Activated T-helper 1 cell treated with anti-CD3 and anti-CD28 coated beads, Interleukin-12 subunit alpha, Interleukin-12 subunit beta, Interleukin-2, Interleukin-4 antibody, amounts not matched to agents 30 ng/mL and 10 ng/mL and 1 ng/mL, durations not matched to agents 14 hours and 24 hours and 36 hours (primary cell): ENCODE measurements at regions not wholly inside any gene's neighbourhood (a gene's known extent, or its start where the extent isn't known, plus 50 kb on each side); places are given as distances from the start of the nearest gene placed in this dataset.

Source experiments
- DNase-seq: peaks from one replicate; pipeline ENCODE4 v3.0.0; 2021; ENCODE audit warnings: low spot score
- H3K27ac Mint-ChIP-seq: one replicate; pipeline ENCODE4 v1.8.0; 2021; ENCODE audit warnings: mild to moderate bottlenecking, mixed read lengths
- H3K27me3 Mint-ChIP-seq: one replicate; pipeline ENCODE4 v1.8.0; 2022; ENCODE audit warnings: mild to moderate bottlenecking, moderate library complexity, mixed read lengths; ENCODE audit not compliant: insufficient read depth
- H3K36me3 Mint-ChIP-seq: one replicate; pipeline ENCODE4 v1.8.0; 2021; ENCODE audit warnings: low read depth, mixed read lengths
- H3K4me1 Mint-ChIP-seq: one replicate; pipeline ENCODE4 v1.8.0; 2021; ENCODE audit warnings: low read depth, mixed read lengths
- H3K4me3 Mint-ChIP-seq: one replicate; pipeline ENCODE4 v1.8.0; 2021; ENCODE audit warnings: mild to moderate bottlenecking, moderate library complexity, mixed read lengths
- H3K9me3 Mint-ChIP-seq: one replicate; pipeline ENCODE4 v1.8.0; 2021; ENCODE audit warnings: mixed read lengths
- intact Hi-C: fragments of 100-400 bp; cut with micrococcal nuclease; formaldehyde crosslinking; loops from one replicate; pipeline ENCODE4 v1.15.1; 2024

- H3K27me3 Mint-ChIP-seq = peaks cover 3% of the 10 kb centered on the region
- no peaks in the 10 kb centered on the region for H3K9me3 Mint-ChIP-seq
- no peaks in the 10 kb centered on the region for H3K36me3 Mint-ChIP-seq
- H3K4me1 Mint-ChIP-seq = no peaks in the 10 kb centered on the region
- intact Hi-C loops = no loop called here
- no peak for DNase-seq
- H3K4me3 Mint-ChIP-seq = no peak overlapping the region
- H3K27ac Mint-ChIP-seq = no peak overlapping the region
Measured at GRCh38 chr21:39054066-39054465, 129.2 kb downstream of the PSMG1 start.

GRCh38 chr21:39053126-39053525 lies 130.1 kb downstream of the PSMG1 start:
- no peaks in the 10 kb centered on the region for H3K36me3 Mint-ChIP-seq
- intact Hi-C loops = no loop called here
- H3K4me3 Mint-ChIP-seq = no peak overlapping the region
- H3K9me3 Mint-ChIP-seq = no peaks in the 10 kb centered on the region
- no peak for DNase-seq
- H3K27me3 Mint-ChIP-seq = peaks cover 3% of the 10 kb centered on the region
- peak overlapping the region; percentile 27 for H3K27ac Mint-ChIP-seq
- no peaks in the 10 kb centered on the region for H3K4me1 Mint-ChIP-seq

- no peak overlapping the region for H3K4me3 Mint-ChIP-seq
- intact Hi-C loops = no loop called here
- no peak for DNase-seq
- no peaks in the 10 kb centered on the region for H3K4me1 Mint-ChIP-seq
- H3K36me3 Mint-ChIP-seq = no peaks in the 10 kb centered on the region
- no peaks in the 10 kb centered on the region for H3K9me3 Mint-ChIP-seq
- H3K27me3 Mint-ChIP-seq = peaks cover 3% of the 10 kb centered on the region
- H3K27ac Mint-ChIP-seq = no peak overlapping the region
Measured at GRCh38 chr21:39052718-39053117, 130.5 kb downstream of the PSMG1 start.

- Mint-ChIP-seq H3K27me3 (no peaks in the 10 kb centered on the region), H3K9me3 (no peaks in the 10 kb centered on the region), H3K4me1 (no peaks in the 10 kb centered on the region), H3K4me3 (no peak overlapping the region), H3K36me3 (no peaks in the 10 kb centered on the region), H3K27ac (no peak overlapping the region)
- no peak for DNase-seq
- intact Hi-C loops = no loop called here
Measured at GRCh38 chr21:39051588-39051949, 131.7 kb downstream of the PSMG1 start.

GRCh38 chr21:39050841-39051587 lies 132.2 kb downstream of the PSMG1 start:
- no peaks in the 10 kb centered on the region for H3K9me3 Mint-ChIP-seq
- H3K27ac Mint-ChIP-seq = no peak overlapping the region
- H3K36me3 Mint-ChIP-seq = no peaks in the 10 kb centered on the region
- H3K4me1 Mint-ChIP-seq = no peaks in the 10 kb centered on the region
- no peak overlapping the region for H3K4me3 Mint-ChIP-seq
- H3K27me3 Mint-ChIP-seq = no peaks in the 10 kb centered on the region
- DNase-seq = no peak
- intact Hi-C loops = no loop called here

- Mint-ChIP-seq H3K4me1 (no peaks in the 10 kb centered on the region), H3K4me3 (no peak overlapping the region), H3K9me3 (no peaks in the 10 kb centered on the region), H3K36me3 (no peaks in the 10 kb centered on the region), H3K27ac (no peak overlapping the region), H3K27me3 (no peaks in the 10 kb centered on the region)
- intact Hi-C loops = no loop called here
- DNase-seq = no peak
Measured at GRCh38 chr21:39048574-39048973, 134.7 kb downstream of the PSMG1 start.

- no peaks in the 10 kb centered on the region for H3K9me3 Mint-ChIP-seq
- H3K27ac Mint-ChIP-seq = no peak overlapping the region
Measured at GRCh38 chr21:39048064-39048463, 135.2 kb downstream of the PSMG1 start.

GRCh38 chr21:39047046-39047445 lies 136.2 kb downstream of the PSMG1 start:
- peaks cover 3% of the 10 kb centered on the region for H3K27me3 Mint-ChIP-seq
- H3K4me1 Mint-ChIP-seq = no peaks in the 10 kb centered on the region
- no peaks in the 10 kb centered on the region for H3K36me3 Mint-ChIP-seq

More at GRCh38 chr21:39048064-39048463, 135.2 kb downstream of the PSMG1 start:
- Mint-ChIP-seq H3K36me3 (no peaks in the 10 kb centered on the region), H3K27me3 (peaks cover 1% of the 10 kb centered on the region), H3K4me1 (no peaks in the 10 kb centered on the region), H3K4me3 (no peak overlapping the region)
- intact Hi-C loops = no loop called here
- no peak for DNase-seq

GRCh38 chr21:39046236-39046916 lies 136.9 kb downstream of the PSMG1 start:
- H3K27ac Mint-ChIP-seq = no peak overlapping the region
- H3K27me3 Mint-ChIP-seq = peaks cover 3% of the 10 kb centered on the region
- no peaks in the 10 kb centered on the region for H3K4me1 Mint-ChIP-seq
- no peak for DNase-seq
- no peaks in the 10 kb centered on the region for H3K36me3 Mint-ChIP-seq
- H3K4me3 Mint-ChIP-seq = no peak overlapping the region
- H3K9me3 Mint-ChIP-seq = no peaks in the 10 kb centered on the region
- intact Hi-C loops = no loop called here

More at GRCh38 chr21:39047046-39047445, 136.2 kb downstream of the PSMG1 start:
- intact Hi-C loops = no loop called here
- no peaks in the 10 kb centered on the region for H3K9me3 Mint-ChIP-seq
- no peak for DNase-seq
- no peak overlapping the region for H3K4me3 Mint-ChIP-seq
- H3K27ac Mint-ChIP-seq = no peak overlapping the region

GRCh38 chr21:39041816-39042215 lies 141.4 kb downstream of the PSMG1 start:
- H3K27ac Mint-ChIP-seq = no peak overlapping the region
- no peak overlapping the region for H3K4me3 Mint-ChIP-seq
- peaks cover 5% of the 10 kb centered on the region for H3K27me3 Mint-ChIP-seq
- intact Hi-C loops = no loop called here
- H3K9me3 Mint-ChIP-seq = no peaks in the 10 kb centered on the region
- H3K36me3 Mint-ChIP-seq = no peaks in the 10 kb centered on the region
- DNase-seq = no peak
- peaks cover 12% of the 10 kb centered on the region for H3K4me1 Mint-ChIP-seq

GRCh38 chr21:39040494-39041110 lies 142.6 kb downstream of the PSMG1 start:
- no peaks in the 10 kb centered on the region for H3K36me3 Mint-ChIP-seq
- no peak overlapping the region for H3K4me3 Mint-ChIP-seq
- DNase-seq = no peak
- H3K27ac Mint-ChIP-seq = no peak overlapping the region
- peaks cover 8% of the 10 kb centered on the region for H3K27me3 Mint-ChIP-seq
- no peaks in the 10 kb centered on the region for H3K9me3 Mint-ChIP-seq
- intact Hi-C loops = no loop called here
- H3K4me1 Mint-ChIP-seq = peaks cover 12% of the 10 kb centered on the region

- H3K27ac Mint-ChIP-seq = no peak overlapping the region
- DNase-seq = no peak
Measured at GRCh38 chr21:39037807-39038405, 145.3 kb downstream of the PSMG1 start.

GRCh38 chr21:39036581-39036980 lies 146.7 kb downstream of the PSMG1 start:
- no peaks in the 10 kb centered on the region for H3K9me3 Mint-ChIP-seq
- no peak overlapping the region for H3K4me3 Mint-ChIP-seq
- peaks cover 12% of the 10 kb centered on the region for H3K4me1 Mint-ChIP-seq
- DNase-seq = no peak
- H3K27me3 Mint-ChIP-seq = peaks cover 17% of the 10 kb centered on the region
- intact Hi-C loops = no loop called here
- no peaks in the 10 kb centered on the region for H3K36me3 Mint-ChIP-seq
- no peak overlapping the region for H3K27ac Mint-ChIP-seq

More at GRCh38 chr21:39037807-39038405, 145.3 kb downstream of the PSMG1 start:
- H3K9me3 Mint-ChIP-seq = no peaks in the 10 kb centered on the region
- peaks cover 15% of the 10 kb centered on the region for H3K27me3 Mint-ChIP-seq
- H3K4me1 Mint-ChIP-seq = peaks cover 12% of the 10 kb centered on the region
- H3K36me3 Mint-ChIP-seq = no peaks in the 10 kb centered on the region
- intact Hi-C loops = no loop called here
- H3K4me3 Mint-ChIP-seq = no peak overlapping the region
